HT-29 (cell line): ENCODE measurements at regions not wholly inside any gene's neighbourhood (a gene's known extent, or its start where the extent isn't known, plus 50 kb on each side); places are given as distances from the start of the nearest gene placed in this dataset.
"Not testable (repeated sequence)": the region's sequence is repeated elsewhere in the genome, so short reads cannot be mapped to it uniquely, and the experiment has no call there.

ENCODE experiments used
- DNase-seq: peaks from one replicate; pipeline ENCODE4 v3.0.0-alpha.2; 2015; ENCODE audit warnings: low spot score

- DNase-seq, result no peak
These were observed 807.9 kb upstream of the NUDT12 start for GRCh38 chr5:104370523-104370922.

DNA sequence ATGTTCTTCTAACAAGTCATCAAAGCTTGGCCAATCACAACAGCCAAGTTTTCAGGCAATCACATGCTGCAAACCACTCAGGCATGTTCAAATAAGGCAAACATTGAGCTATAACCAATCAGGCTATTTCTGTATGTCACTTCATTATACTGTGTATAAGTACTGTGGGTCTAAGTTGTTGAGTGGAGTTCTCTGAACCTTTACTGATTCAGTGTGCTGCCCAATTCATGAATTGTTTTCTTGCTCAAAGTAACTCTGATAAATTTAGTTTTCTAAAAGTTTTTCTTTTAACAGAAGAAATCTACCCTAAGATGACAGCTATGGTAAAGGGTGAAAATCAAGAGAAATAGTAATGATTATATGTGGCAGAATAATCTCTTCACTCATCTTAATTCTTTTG is 805.4 kb upstream of the NUDT12 start:
- no peak for DNase-seq

DNA sequence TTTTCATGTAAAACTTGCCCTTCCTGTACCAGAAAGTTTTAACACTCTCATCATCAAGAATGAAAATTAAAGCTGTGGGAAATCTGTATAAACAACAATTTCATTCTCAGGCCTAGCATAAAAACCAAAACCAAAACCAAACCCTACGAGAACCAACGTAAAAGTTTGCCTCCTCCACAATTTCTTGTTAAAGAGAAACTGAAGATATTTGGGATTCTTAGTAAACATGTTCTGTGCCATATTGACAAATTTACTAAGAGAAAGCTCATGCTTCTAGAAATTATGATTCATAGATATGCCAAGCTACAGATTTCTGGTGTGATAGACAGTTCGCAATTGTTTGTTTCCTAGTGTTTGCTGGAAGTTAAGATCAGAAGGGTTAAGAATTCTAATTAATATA is 801.0 kb upstream of the NUDT12 start:
- no peak for DNase-seq

DNA sequence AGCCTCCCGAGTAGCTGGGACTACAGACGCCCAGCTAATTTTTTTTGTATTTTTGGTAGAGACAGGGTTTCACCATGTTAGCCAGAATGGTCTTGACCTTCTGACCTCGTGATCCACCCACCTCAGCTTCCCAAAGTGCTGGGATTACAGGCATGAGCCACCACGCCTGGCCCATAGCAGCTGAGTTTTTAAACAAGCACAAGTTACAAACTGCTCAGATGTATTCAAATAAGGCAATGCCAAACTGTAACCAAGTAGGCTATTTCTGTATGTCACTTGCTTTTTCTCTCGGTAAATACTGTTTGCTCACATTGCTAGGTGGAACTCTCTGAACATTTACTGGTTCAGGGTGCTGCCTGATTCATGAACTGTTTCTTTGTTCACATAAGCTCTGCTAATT is 799.3 kb upstream of the NUDT12 start:
- no peak for DNase-seq

DNA sequence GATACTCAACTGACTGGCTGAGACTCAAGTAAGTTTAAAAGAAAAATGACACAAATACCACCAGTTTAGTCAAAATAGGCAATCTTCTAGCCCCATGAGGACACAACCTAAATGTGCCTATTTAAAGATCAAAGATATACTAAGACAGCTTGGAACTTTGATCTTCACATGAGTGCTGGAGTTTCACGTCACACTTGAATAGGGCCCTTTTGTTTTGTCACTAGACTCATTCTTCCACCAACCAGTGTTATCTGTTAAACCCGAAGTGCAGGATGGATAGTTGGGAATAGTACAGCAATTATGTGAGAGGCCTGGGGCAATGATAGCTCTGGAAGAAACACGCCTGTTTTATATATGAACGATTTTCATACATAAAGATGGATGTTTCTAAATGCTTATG is 792.8 kb upstream of the NUDT12 start:
- DNase-seq, result no peak

- DNase-seq, result no peak
These were observed 790.8 kb upstream of the NUDT12 start for GRCh38 chr5:104353371-104353770.

DNA sequence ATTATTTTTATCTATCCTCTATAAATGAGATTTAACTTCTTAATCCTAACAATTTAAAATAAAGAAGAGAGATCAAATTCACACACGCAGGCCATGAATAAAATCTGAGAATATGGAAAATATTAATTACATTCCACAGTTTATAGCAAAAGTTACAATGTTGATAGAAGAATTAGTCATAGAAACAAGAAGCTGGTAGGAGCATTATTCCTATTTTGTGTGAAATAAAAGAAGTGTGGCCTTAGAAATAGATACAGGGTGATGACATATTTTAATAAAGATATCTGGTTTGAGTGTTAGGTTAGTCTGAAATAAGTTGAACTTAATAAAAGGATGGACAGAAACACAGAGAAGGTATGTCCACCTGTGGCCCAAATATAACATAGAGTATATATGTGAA is 790.4 kb upstream of the NUDT12 start:
- no peak for DNase-seq

DNA sequence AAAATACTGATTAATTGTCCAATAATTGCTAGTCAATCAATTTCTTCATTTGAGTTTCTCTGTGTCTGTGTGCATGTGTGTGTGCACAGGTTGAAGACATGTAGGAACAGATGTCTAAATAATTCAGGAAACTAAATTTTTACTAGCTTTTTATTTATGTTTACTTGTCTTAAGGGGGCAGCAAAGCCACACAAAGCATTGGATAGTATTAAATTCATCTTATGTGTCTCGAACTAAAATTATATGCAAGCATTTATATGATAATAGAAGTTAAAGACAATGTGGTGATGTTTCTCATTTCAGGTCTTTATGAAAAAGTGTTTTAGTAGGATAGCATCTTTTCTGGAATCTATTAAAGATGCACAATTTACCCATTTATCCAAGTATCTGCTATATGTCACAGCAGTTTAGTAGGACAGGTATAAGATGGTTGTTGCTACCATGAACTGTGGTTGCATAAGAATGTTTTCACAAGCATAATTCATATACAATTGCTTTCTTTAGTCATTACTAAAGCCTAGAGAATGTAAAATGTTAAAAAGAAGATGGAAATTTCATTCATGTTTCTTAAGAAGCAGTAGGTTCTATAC is 784.6 kb upstream of the NUDT12 start:
- DNase-seq, result peak; percentile 54

DNA sequence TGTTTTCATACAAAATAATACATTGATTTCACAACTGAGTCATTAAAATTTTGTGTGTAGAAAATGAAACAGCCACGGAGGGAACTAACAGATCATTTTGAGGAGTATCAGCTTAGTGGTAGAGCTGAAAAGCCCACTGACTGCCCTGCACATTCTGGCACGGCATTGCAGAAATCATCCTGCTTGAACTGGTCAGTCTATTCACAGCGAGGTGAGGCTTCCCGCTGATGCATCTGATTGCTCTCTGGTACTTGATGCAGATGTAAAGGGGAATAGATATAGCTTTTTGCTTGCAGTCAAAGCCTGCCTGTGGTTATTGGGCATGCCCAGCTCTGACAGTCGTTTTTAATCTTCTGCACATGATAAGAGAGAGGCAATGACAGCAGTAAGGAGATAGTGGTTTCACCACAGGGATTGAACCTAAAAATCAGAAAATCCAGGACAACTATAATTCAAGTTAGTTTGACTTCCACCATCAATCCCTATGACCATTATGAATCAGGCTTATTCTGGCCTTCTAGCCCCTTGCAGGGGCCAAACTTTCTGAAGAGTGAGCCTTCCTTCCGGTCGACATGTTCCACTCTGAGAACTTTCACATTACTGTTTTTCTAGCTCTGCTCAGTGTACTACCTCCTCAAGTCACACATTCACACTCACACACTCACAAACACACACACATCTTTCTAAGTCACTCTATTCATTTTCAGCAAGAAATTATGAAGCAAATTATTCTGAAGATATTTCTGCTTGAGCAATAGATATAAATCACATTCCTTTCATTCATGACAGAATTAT is 782.8 kb upstream of the NUDT12 start:
- no peak for DNase-seq

GRCh38 chr5:104344809-104345208 is 782.2 kb upstream of the NUDT12 start:
- no peak for DNase-seq

- no peak for DNase-seq
These were observed 765.2 kb upstream of the NUDT12 start for GRCh38 chr5:104327801-104328200.

DNA sequence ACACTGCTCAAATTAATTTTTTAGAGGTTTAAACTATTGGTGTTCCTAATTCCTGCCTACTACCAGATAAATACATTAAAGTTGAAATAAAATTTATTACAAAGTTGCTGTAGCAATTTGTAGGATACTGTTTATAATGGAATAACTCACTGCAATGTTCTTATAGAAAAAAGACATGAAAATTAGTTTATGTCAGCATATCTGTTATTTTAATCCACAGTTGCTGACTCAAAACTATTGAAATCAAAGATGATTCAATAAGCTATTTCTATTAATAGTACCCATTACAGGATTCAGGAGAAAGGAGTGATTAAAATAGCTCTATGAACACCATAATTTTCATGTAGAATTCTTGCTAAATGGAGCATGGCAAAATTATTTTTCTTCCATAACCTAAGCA is 764.4 kb upstream of the NUDT12 start:
- DNase-seq, result no peak

DNA sequence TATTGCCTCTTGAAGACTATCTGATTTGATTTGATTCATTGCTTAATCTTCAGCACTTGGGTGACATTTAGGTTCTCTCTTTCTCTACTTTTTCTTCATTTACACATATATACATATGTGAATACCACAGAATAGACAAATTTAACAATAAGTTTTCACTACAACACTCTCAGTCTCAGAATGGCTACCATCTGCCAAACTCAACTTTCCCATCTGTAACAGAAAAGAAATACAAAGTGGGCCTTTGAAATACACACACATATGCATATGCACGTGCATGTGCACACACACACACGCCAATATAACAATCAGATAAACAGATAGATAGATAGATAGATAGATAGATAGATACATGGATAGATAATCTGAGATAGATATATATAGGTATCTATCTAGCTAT is 762.8 kb upstream of the NUDT12 start:
- DNase-seq, result no peak

DNA sequence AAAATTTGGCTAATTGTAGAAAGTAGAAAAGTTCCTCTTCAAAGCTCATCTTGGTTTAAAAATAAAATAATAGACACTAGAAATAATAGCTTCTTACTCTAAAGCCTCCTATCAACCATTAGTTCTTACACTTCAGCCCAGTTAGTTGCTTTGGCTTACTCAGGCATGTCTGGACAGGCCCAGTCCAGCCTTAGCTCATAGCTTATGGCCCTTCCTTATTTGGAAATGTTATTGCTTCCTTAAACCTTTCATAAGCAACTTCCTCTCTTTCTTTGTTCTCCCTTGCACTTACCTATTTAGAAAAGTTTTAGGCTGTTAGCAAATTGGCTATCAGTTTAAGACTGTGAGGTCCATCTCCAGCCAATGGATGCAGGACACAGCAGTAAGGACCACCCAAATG is 754.1 kb upstream of the NUDT12 start:
- not testable (repeated sequence) for DNase-seq

GRCh38 chr5:104312481-104312880 is 749.9 kb upstream of the NUDT12 start:
- DNase-seq, result no peak

- DNase-seq, result no peak
These were observed 743.0 kb upstream of the NUDT12 start for GRCh38 chr5:104305602-104306001.

- DNase-seq, result no peak
These were observed 737.6 kb upstream of the NUDT12 start for GRCh38 chr5:104299998-104300706.

DNA sequence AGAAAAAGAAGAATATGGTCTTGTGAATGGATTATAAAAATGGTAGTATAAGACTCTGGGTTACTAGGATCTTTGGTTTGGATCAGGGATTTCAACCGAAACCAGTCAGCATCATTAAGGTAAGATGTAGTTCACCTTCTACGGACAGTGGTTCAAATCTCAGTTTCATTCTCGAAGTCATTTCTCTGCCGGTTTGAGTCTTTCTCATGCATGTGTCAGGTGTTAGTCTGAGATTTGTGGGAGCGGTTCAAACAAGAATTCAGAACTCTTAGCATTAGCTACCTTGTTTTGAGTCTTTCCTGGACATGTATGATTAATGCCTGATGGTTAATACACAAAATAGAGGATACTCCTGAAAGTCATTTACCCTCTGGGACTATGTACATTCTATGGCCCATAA is 735.9 kb upstream of the NUDT12 start:
- no peak for DNase-seq

GRCh38 chr5:104297076-104297475 is 734.5 kb upstream of the NUDT12 start:
- DNase-seq, result no peak

DNA sequence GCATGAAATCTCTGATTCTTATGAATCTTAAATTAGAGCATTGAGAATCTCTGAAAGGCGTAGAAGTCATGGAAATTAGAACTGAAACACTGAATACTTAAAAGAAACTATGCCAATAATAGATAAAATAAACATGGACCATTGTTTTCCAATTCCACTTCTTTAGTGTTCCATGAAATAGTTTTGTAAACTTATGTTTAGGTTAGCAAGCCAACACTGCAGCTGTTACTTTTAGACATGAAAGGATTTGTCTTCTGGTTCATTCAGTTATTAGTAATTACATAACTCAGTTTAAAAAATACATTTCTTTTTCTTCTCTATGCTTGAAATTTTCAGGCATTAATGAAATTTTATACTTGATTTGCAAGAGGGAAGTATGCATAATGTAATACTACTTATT is 733.4 kb upstream of the NUDT12 start:
- DNase-seq, result no peak

GRCh38 chr5:104283136-104283535 is 720.5 kb upstream of the NUDT12 start:
- no peak for DNase-seq

GRCh38 chr5:104273725-104274124 is 711.1 kb upstream of the NUDT12 start:
- DNase-seq, result no peak
